HUES48 (cell line): ENCODE measurements at regions not wholly inside any gene's neighbourhood (a gene's known extent, or its start where the extent isn't known, plus 50 kb on each side); places are given as distances from the start of the nearest gene placed in this dataset.

Source experiments
- H3K27ac ChIP-seq: one replicate; pipeline ENCODE4 v1.7.0; 2013; ENCODE audit warnings: low read depth, low read length, inconsistent platforms
- H3K27me3 ChIP-seq: 2 replicates; pipeline ENCODE4 v1.6.1; 2013; ENCODE audit warnings: mild to moderate bottlenecking, low read length; ENCODE audit not compliant: control insufficient read depth, insufficient read depth
- H3K36me3 ChIP-seq: 2 replicates; pipeline ENCODE4 v1.6.1; 2013; ENCODE audit warnings: low read length; ENCODE audit not compliant: control insufficient read depth, insufficient read depth
- H3K4me1 ChIP-seq: 2 replicates; pipeline ENCODE4 v1.6.1; 2013; ENCODE audit warnings: mild to moderate bottlenecking, low read length; ENCODE audit not compliant: control insufficient read depth, insufficient read depth
- H3K4me3 ChIP-seq: 2 replicates; pipeline ENCODE4 v1.5.1; 2013; ENCODE audit warnings: mild to moderate bottlenecking, low read depth, low read length
- H3K9ac ChIP-seq: 2 replicates; pipeline ENCODE4 v1.6.1; 2013; ENCODE audit warnings: mild to moderate bottlenecking, low read depth, low read length, moderate library complexity
- H3K9me3 ChIP-seq: 2 replicates; pipeline ENCODE4 v1.6.1; 2013; ENCODE audit warnings: low read length; ENCODE audit not compliant: control insufficient read depth, insufficient read depth

GRCh38 chr4:37531151-37531550, 155.0 kb downstream of the RELL1 start:
- H3K27me3 ChIP-seq, result no peaks in the 10 kb centered on the region
- no peak overlapping the region for H3K27ac ChIP-seq
- no peaks in the 10 kb centered on the region for H3K4me1 ChIP-seq
- no peak overlapping the region for H3K9ac ChIP-seq
- no peak overlapping the region for H3K4me3 ChIP-seq
- H3K36me3 ChIP-seq, result no peaks in the 10 kb centered on the region
- no peaks in the 10 kb centered on the region for H3K9me3 ChIP-seq

GRCh38 chr4:37530451-37530850, 155.7 kb downstream of the RELL1 start:
- no peaks in the 10 kb centered on the region for H3K9me3 ChIP-seq
- no peaks in the 10 kb centered on the region for H3K27me3 ChIP-seq
- no peak overlapping the region for H3K9ac ChIP-seq
- no peaks in the 10 kb centered on the region for H3K36me3 ChIP-seq
- H3K4me3 ChIP-seq, result no peak overlapping the region
- no peak overlapping the region for H3K27ac ChIP-seq
- H3K4me1 ChIP-seq, result no peaks in the 10 kb centered on the region

- H3K4me1 ChIP-seq, result no peaks in the 10 kb centered on the region
- H3K27me3 ChIP-seq, result no peaks in the 10 kb centered on the region
Measured at GRCh38 chr4:37528166-37528885, 157.8 kb downstream of the RELL1 start.

GRCh38 chr4:37524267-37524666, 161.9 kb downstream of the RELL1 start:
- Histone ChIP-seq H3K9ac (no peak overlapping the region), H3K27me3 (no peaks in the 10 kb centered on the region), H3K9me3 (no peaks in the 10 kb centered on the region), H3K4me3 (no peak overlapping the region), H3K36me3 (no peaks in the 10 kb centered on the region), H3K27ac (no peak overlapping the region), H3K4me1 (no peaks in the 10 kb centered on the region)

More at GRCh38 chr4:37528166-37528885, 157.8 kb downstream of the RELL1 start:
- Histone ChIP-seq H3K4me3 (no peak overlapping the region), H3K36me3 (no peaks in the 10 kb centered on the region), H3K9ac (no peak overlapping the region), H3K27ac (no peak overlapping the region), H3K9me3 (no peaks in the 10 kb centered on the region)

GRCh38 chr4:37522996-37523395, 163.2 kb downstream of the RELL1 start:
- Histone ChIP-seq H3K9ac (no peak overlapping the region), H3K36me3 (no peaks in the 10 kb centered on the region), H3K4me1 (no peaks in the 10 kb centered on the region), H3K27me3 (no peaks in the 10 kb centered on the region), H3K4me3 (no peak overlapping the region), H3K27ac (no peak overlapping the region), H3K9me3 (no peaks in the 10 kb centered on the region)

GRCh38 chr4:37517326-37517725, 168.8 kb downstream of the RELL1 start:
- no peaks in the 10 kb centered on the region for H3K9me3 ChIP-seq
- peaks cover 6% of the 10 kb centered on the region for H3K4me1 ChIP-seq
- no peaks in the 10 kb centered on the region for H3K27me3 ChIP-seq
- no peaks in the 10 kb centered on the region for H3K36me3 ChIP-seq
- H3K27ac ChIP-seq, result no peak overlapping the region
- no peak overlapping the region for H3K9ac ChIP-seq
- H3K4me3 ChIP-seq, result no peak overlapping the region

GRCh38 chr4:37516057-37516775, 170.0 kb downstream of the RELL1 start:
- no peaks in the 10 kb centered on the region for H3K36me3 ChIP-seq
- peaks cover 6% of the 10 kb centered on the region for H3K4me1 ChIP-seq
- H3K9ac ChIP-seq, result no peak overlapping the region
- no peaks in the 10 kb centered on the region for H3K9me3 ChIP-seq
- no peak overlapping the region for H3K27ac ChIP-seq
- no peak overlapping the region for H3K4me3 ChIP-seq
- no peaks in the 10 kb centered on the region for H3K27me3 ChIP-seq

- H3K36me3 ChIP-seq, result no peaks in the 10 kb centered on the region
Measured at GRCh38 chr4:37510626-37511025, 175.6 kb downstream of the RELL1 start.

GRCh38 chr4:37503261-37503660, 182.9 kb downstream of the RELL1 start:
- Histone ChIP-seq H3K4me3 (no peak overlapping the region), H3K27me3 (no peaks in the 10 kb centered on the region), H3K36me3 (no peaks in the 10 kb centered on the region), H3K4me1 (no peaks in the 10 kb centered on the region), H3K27ac (no peak overlapping the region), H3K9ac (no peak overlapping the region), H3K9me3 (no peaks in the 10 kb centered on the region)

More at GRCh38 chr4:37510626-37511025, 175.6 kb downstream of the RELL1 start:
- H3K4me3 ChIP-seq, result no peak overlapping the region
- H3K4me1 ChIP-seq, result no peaks in the 10 kb centered on the region
- H3K9me3 ChIP-seq, result no peaks in the 10 kb centered on the region; the same call in 1 of the 2 replicates
- no peaks in the 10 kb centered on the region for H3K27me3 ChIP-seq
- no peak overlapping the region for H3K27ac ChIP-seq
- no peak overlapping the region for H3K9ac ChIP-seq

GRCh38 chr4:37502070-37502469, 184.1 kb downstream of the RELL1 start:
- no peaks in the 10 kb centered on the region for H3K27me3 ChIP-seq
- H3K36me3 ChIP-seq, result no peaks in the 10 kb centered on the region
- no peak overlapping the region for H3K9ac ChIP-seq
- H3K27ac ChIP-seq, result no peak overlapping the region
- no peak overlapping the region for H3K4me3 ChIP-seq
- no peaks in the 10 kb centered on the region for H3K4me1 ChIP-seq
- no peaks in the 10 kb centered on the region for H3K9me3 ChIP-seq
